ENCODE measurements at regions not wholly inside any gene's neighbourhood (a gene's known extent, or its start where the extent isn't known, plus 50 kb on each side); places are given as distances from the start of the nearest gene placed in this dataset.

- TF ChIP-seq GATA2 (IDR thresholded peaks at IDR 0.05; ENCODE audit: low read depth, low read length) (no peak), GATA3 (IDR thresholded peaks at IDR 0.05; ENCODE audit: low read depth, low read length) (no peak)
Observed at GRCh38 chr1:47696737-47697441, 259.0 kb downstream of the FOXD2 start.

- no peak for TF ChIP-seq GATA3 (IDR thresholded peaks at IDR 0.05; ENCODE audit: low read depth, low read length)
- no peak for TF ChIP-seq GATA2 (IDR thresholded peaks at IDR 0.05; ENCODE audit: low read depth, low read length)
Observed at GRCh38 chr1:47697616-47698335, 259.9 kb downstream of the FOXD2 start.

- TF ChIP-seq GATA2 (IDR thresholded peaks at IDR 0.05; ENCODE audit: low read depth, low read length) = no peak
- TF ChIP-seq GATA3 (IDR thresholded peaks at IDR 0.05; ENCODE audit: low read depth, low read length) = no peak
Observed at GRCh38 chr1:47699492-47700235, 261.8 kb downstream of the FOXD2 start.

GRCh38 chr1:47701283-47701682 is 263.4 kb downstream of the FOXD2 start:
- no peak for TF ChIP-seq GATA2 (IDR thresholded peaks at IDR 0.05; ENCODE audit: low read depth, low read length)
- TF ChIP-seq GATA3 (IDR thresholded peaks at IDR 0.05; ENCODE audit: low read depth, low read length) = no peak

- TF ChIP-seq GATA3 (IDR thresholded peaks at IDR 0.05; ENCODE audit: low read depth, low read length) (no peak), GATA2 (IDR thresholded peaks at IDR 0.05; ENCODE audit: low read depth, low read length) (no peak)
Observed at GRCh38 chr1:47701741-47702515, 264.1 kb downstream of the FOXD2 start.

GRCh38 chr1:47703156-47703825 is 265.4 kb downstream of the FOXD2 start:
- TF ChIP-seq GATA3 (IDR thresholded peaks at IDR 0.05; ENCODE audit: low read depth, low read length) = no peak
- TF ChIP-seq GATA2 (IDR thresholded peaks at IDR 0.05; ENCODE audit: low read depth, low read length) = no peak

DNA sequence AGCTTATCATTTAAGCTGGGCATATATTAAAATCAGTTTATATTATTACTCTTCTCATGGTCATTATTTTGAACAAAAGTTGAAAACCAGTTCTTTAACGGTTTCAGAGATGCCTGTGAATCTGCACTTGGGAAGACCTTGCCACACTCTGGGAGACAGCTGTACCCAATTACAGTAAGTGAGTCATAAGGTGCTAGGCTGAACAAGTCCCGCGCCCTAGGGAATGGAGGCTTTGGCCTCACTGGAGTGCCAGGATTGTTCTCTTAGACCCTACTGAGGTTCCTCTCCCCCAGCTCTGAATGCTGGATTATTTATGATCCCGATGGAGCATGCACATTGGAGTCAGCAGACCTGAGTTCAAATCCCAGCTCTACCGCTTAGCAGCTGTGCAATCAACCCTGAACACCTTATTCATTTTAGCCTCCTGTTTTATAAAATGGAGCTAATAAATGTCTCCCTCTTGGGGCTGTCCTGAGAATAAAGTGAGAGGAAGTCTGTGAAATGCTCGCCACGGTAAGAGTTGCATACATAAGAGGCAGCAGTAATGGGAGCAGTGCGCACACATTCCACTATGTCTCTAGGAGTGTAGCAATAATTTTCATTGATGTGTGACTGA is 266.2 kb downstream of the FOXD2 start:
- no peak for TF ChIP-seq GATA3 (IDR thresholded peaks at IDR 0.05; ENCODE audit: low read depth, low read length)
- no peak for TF ChIP-seq GATA2 (IDR thresholded peaks at IDR 0.05; ENCODE audit: low read depth, low read length)

DNA sequence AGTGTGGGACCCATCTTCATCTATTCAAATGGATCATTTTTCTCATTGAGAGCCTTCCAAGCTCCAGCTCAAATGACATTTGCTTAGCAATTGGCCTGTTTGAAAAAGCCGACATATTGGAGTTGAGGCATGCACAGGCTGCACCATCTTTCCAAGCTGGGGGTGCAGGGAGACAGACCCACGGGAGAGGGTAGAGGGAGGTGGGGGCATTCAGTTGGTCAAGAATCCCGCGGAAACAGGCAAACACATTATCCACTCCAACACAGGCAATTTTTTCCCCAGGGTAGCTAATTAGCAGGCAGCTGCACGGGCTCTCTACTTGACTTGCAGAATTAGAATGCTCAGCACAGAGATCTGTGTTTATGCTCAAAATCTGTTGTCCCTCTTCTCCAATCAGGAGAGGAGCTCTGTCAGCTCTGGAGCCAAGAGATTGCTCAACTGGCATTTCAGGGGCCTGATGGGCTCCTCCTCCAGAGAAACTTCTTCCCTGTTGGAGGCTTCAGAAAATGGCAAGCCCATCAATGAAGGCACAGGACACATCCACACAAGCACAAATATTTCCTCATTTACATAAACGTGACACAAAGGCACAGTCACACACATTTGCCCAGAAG is 267.8 kb downstream of the FOXD2 start:
- TF ChIP-seq GATA2 (IDR thresholded peaks at IDR 0.05; ENCODE audit: low read depth, low read length) (no peak), GATA3 (IDR thresholded peaks at IDR 0.05; ENCODE audit: low read depth, low read length) (no peak)

GRCh38 chr1:47707503-47707902 is 269.7 kb downstream of the FOXD2 start:
- TF ChIP-seq GATA2 (IDR thresholded peaks at IDR 0.05; ENCODE audit: low read depth, low read length) (no peak), GATA3 (IDR thresholded peaks at IDR 0.05; ENCODE audit: low read depth, low read length) (no peak)

GRCh38 chr1:47708019-47708535 is 270.2 kb downstream of the FOXD2 start:
- TF ChIP-seq GATA3 (IDR thresholded peaks at IDR 0.05; ENCODE audit: low read depth, low read length) (no peak), GATA2 (IDR thresholded peaks at IDR 0.05; ENCODE audit: low read depth, low read length) (no peak)

DNA sequence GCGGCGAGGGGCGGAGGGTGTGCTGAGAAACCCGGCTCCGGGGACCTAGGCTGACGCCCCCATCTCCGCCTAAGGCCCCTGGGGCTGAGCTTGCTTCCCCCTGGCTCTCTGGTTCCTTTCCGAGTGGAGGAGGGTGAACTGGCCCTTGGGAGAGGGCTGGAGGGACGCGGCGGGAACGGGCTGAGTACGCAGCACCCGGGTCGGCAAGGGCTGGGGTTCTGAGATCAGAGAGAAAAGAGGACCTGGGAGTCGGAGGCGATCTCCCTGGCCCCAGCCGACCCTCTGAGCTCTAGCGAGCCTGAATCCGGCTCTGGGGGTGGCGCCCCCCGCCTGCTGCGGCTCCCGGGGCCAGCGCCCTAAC is 270.8 kb downstream of the FOXD2 start:
- TF ChIP-seq GATA2 (IDR thresholded peaks at IDR 0.05; ENCODE audit: low read depth, low read length) = no peak
- TF ChIP-seq GATA3 (IDR thresholded peaks at IDR 0.05; ENCODE audit: low read depth, low read length) = no peak

All from SH-SY5Y (cell line).